Ovary (tissue), 3 donors: ENCODE measurements at regions not wholly inside any gene's neighbourhood (a gene's known extent, or its start where the extent isn't known, plus 50 kb on each side); places are given as distances from the start of the nearest gene placed in this dataset.

Experiments used
- POLR2A ChIP-seq: fragments of 450-650 bp; IDR thresholded peaks from one replicate; pipeline ENCODE4 v1.6.1; 2017; ENCODE audit warnings: antibody characterized with exemption, mild to moderate bottlenecking, moderate library complexity
- TF ChIP-seq, protein P1 (sequence below), 3 donors: fragments of 450-650 bp in 2 of 3; fragments of 200-600 bp in 1 of 3; IDR thresholded peaks; one replicate each; pipeline versions ENCODE4 v1.5.1 to v1.8.0; 2016 to 2022; ENCODE audit warnings: antibody characterized with exemption in 3 of 3, mild to moderate bottlenecking in 1 of 3
- donor health status: DM: no; HTN: no; CAD: no.

DNA sequence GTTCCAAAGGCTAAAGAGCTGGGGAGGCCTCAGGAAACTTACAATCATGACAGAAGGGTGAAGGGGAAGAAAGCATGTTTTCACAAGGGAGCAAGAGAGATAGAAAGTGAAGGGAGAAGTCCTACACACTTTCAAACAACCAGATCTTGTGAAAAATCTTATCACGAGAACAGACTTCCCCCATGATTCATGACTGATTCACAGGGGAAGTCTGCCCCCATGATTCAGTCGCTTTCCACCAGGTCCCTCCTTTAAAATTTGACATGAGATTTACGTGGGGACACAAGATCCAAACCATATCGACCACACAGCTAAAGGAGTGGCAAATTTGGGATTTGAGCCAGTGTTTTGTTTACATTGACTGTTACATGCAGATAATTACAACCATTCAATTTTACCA is 971.1 kb upstream of the HS3ST1 start:
- TF ChIP-seq, protein P1, sequence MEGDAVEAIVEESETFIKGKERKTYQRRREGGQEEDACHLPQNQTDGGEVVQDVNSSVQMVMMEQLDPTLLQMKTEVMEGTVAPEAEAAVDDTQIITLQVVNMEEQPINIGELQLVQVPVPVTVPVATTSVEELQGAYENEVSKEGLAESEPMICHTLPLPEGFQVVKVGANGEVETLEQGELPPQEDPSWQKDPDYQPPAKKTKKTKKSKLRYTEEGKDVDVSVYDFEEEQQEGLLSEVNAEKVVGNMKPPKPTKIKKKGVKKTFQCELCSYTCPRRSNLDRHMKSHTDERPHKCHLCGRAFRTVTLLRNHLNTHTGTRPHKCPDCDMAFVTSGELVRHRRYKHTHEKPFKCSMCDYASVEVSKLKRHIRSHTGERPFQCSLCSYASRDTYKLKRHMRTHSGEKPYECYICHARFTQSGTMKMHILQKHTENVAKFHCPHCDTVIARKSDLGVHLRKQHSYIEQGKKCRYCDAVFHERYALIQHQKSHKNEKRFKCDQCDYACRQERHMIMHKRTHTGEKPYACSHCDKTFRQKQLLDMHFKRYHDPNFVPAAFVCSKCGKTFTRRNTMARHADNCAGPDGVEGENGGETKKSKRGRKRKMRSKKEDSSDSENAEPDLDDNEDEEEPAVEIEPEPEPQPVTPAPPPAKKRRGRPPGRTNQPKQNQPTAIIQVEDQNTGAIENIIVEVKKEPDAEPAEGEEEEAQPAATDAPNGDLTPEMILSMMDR (IDR thresholded peaks at IDR 0.05): no peak
- no peak for TF ChIP-seq POLR2A
